ENCODE measurements at regions not wholly inside any gene's neighbourhood (a gene's known extent, or its start where the extent isn't known, plus 50 kb on each side); places are given as distances from the start of the nearest gene placed in this dataset.
"Not testable (repeated sequence)": the region's sequence is repeated elsewhere in the genome, so short reads cannot be mapped to it uniquely, and the experiment has no call there.

- no peak for TF ChIP-seq GABPA (IDR thresholded peaks at IDR 0.05; ENCODE audit: low read depth)
- no peak for TF ChIP-seq POLR2AphosphoS5 (IDR thresholded peaks at IDR 0.05; ENCODE audit: low read depth)
- TF ChIP-seq CTCF (IDR thresholded peaks at IDR 0.05; ENCODE audit: insufficient read depth, low read length), result no peak
- TF ChIP-seq SPI1 (IDR thresholded peaks at IDR 0.05; ENCODE audit: borderline replicate concordance, low read depth), result no peak
- TF ChIP-seq REST (IDR thresholded peaks at IDR 0.05; ENCODE audit: insufficient replicate concordance, low read depth), result no peak
- DNase-seq (ENCODE audit: low read depth in 1 of 2, low spot score in 1 of 2), result no peak
- H3K27me3 ChIP-seq (ENCODE audit: insufficient read depth, poor library complexity, severe bottlenecking), result no peaks in the 10 kb centered on the region
- H3K4me3 ChIP-seq (replicated peaks; ENCODE audit: insufficient read depth, low read length), result no peak overlapping the region
- no peak overlapping the region for H3K27ac ChIP-seq (replicated peaks)
These were observed 564.7 kb upstream of the NECTIN3 start for GRCh38 chr3:110506890-110507289.

- DNase-seq (ENCODE audit: low read depth in 1 of 2, low spot score in 1 of 2); H3K27me3 ChIP-seq (ENCODE audit: insufficient read depth, poor library complexity, severe bottlenecking); H3K27ac ChIP-seq (replicated peaks); H3K4me3 ChIP-seq (replicated peaks; ENCODE audit: insufficient read depth, low read length): not testable (repeated sequence)
These were observed 564.0 kb upstream of the NECTIN3 start for GRCh38 chr3:110507570-110507969.

- no peak overlapping the region for H3K4me3 ChIP-seq (replicated peaks; ENCODE audit: insufficient read depth, low read length)
- no peaks in the 10 kb centered on the region for H3K27me3 ChIP-seq (ENCODE audit: insufficient read depth, poor library complexity, severe bottlenecking)
- no peak for DNase-seq (ENCODE audit: low read depth in 1 of 2, low spot score in 1 of 2)
- no peak for TF ChIP-seq CTCF (IDR thresholded peaks at IDR 0.05; ENCODE audit: insufficient read depth, low read length)
- TF ChIP-seq REST (IDR thresholded peaks at IDR 0.05; ENCODE audit: insufficient replicate concordance, low read depth), result no peak
- TF ChIP-seq GABPA (IDR thresholded peaks at IDR 0.05; ENCODE audit: low read depth), result no peak
- TF ChIP-seq SPI1 (IDR thresholded peaks at IDR 0.05; ENCODE audit: borderline replicate concordance, low read depth), result no peak
- TF ChIP-seq POLR2AphosphoS5 (IDR thresholded peaks at IDR 0.05; ENCODE audit: low read depth), result no peak
- H3K27ac ChIP-seq (replicated peaks), result no peak overlapping the region
These were observed 558.7 kb upstream of the NECTIN3 start for GRCh38 chr3:110512961-110513360.

- TF ChIP-seq GABPA (IDR thresholded peaks at IDR 0.05; ENCODE audit: low read depth), result no peak
- no peak for TF ChIP-seq REST (IDR thresholded peaks at IDR 0.05; ENCODE audit: insufficient replicate concordance, low read depth)
- TF ChIP-seq SPI1 (IDR thresholded peaks at IDR 0.05; ENCODE audit: borderline replicate concordance, low read depth), result no peak
- TF ChIP-seq POLR2AphosphoS5 (IDR thresholded peaks at IDR 0.05; ENCODE audit: low read depth), result no peak
- no peak for TF ChIP-seq CTCF (IDR thresholded peaks at IDR 0.05; ENCODE audit: insufficient read depth, low read length)
- H3K27me3 ChIP-seq (ENCODE audit: insufficient read depth, poor library complexity, severe bottlenecking), result no peaks in the 10 kb centered on the region
- no peak for DNase-seq (ENCODE audit: low read depth in 1 of 2, low spot score in 1 of 2)
- H3K4me3 ChIP-seq (replicated peaks; ENCODE audit: insufficient read depth, low read length), result no peak overlapping the region
- H3K27ac ChIP-seq (replicated peaks), result no peak overlapping the region
These were observed 553.6 kb upstream of the NECTIN3 start for GRCh38 chr3:110518031-110518430.
